SU-DHL-6 (cell line): ENCODE measurements at regions not wholly inside any gene's neighbourhood (a gene's known extent, or its start where the extent isn't known, plus 50 kb on each side); places are given as distances from the start of the nearest gene placed in this dataset.

Source experiments
- CTCF ChIP-seq: fragments of 200-600 bp; sonication (generic); IDR thresholded peaks from one replicate; pipeline ENCODE4 v1.5.1; 2017; ENCODE audit warnings: antibody characterized with exemption, mild to moderate bottlenecking, low read length, moderate library complexity; ENCODE audit not compliant: insufficient read depth, poor library complexity, severe bottlenecking
- EZH2phosphoT487 ChIP-seq: fragments of 200-600 bp; sonication (generic), shearing (Covaris generic); conservative IDR thresholded peaks from 2 replicates; pipeline ENCODE4 v1.6.1; 2018; ENCODE audit warnings: mild to moderate bottlenecking, antibody characterized with exemption, low read length, moderate library complexity, mixed read lengths

- TF ChIP-seq CTCF (no peak), EZH2phosphoT487 (no peak)
Measured at GRCh38 chr2:41989501-41990180, 58.2 kb upstream of the PKDCC start.
